Activated CD8-positive, alpha-beta T cell treated with anti-CD3 and anti-CD28 coated beads for 36 hours (primary cell): ENCODE measurements at regions not wholly inside any gene's neighbourhood (a gene's known extent, or its start where the extent isn't known, plus 50 kb on each side); places are given as distances from the start of the nearest gene placed in this dataset.

Experiments used
- ATAC-seq: fragments of 200-7000 bp; cut with Tn5 transposase; one replicate; pipeline ENCODE4 v1.10.0; 2021; ENCODE audit warnings: mild to moderate bottlenecking, moderate library complexity
- CTCF ChIA-PET: fragments of 350-600 bp; sonication (Branson Sonifier 250); formaldehyde crosslinking; loops from one replicate; lab custom pipeline; 2021; ENCODE audit warnings: antibody characterized with exemption; lab: Charles Lee
- POLR2A ChIA-PET: fragments of 350-600 bp; sonication (Branson Sonifier 250); formaldehyde crosslinking; loops from one replicate; lab custom pipeline; 2021; ENCODE audit warnings: antibody characterized with exemption; lab: Charles Lee
- DNase-seq: peaks from one replicate; pipeline ENCODE4 v3.0.0-alpha.2; 2020
- H3K27ac Mint-ChIP-seq: one replicate; pipeline ENCODE4 v1.8.0; 2021; ENCODE audit warnings: mild to moderate bottlenecking, mixed read lengths
- H3K27me3 Mint-ChIP-seq: one replicate; pipeline ENCODE4 v1.8.0; 2021; ENCODE audit warnings: mixed read lengths
- H3K36me3 Mint-ChIP-seq: one replicate; pipeline ENCODE4 v1.8.0; 2021; ENCODE audit warnings: low read depth, mixed read lengths
- H3K4me1 Mint-ChIP-seq: one replicate; pipeline ENCODE4 v1.8.0; 2021; ENCODE audit warnings: low read depth, mixed read lengths
- H3K4me3 Mint-ChIP-seq: one replicate; pipeline ENCODE4 v1.8.0; 2021; ENCODE audit warnings: mild to moderate bottlenecking, moderate library complexity, mixed read lengths
- H3K9me3 Mint-ChIP-seq: one replicate; pipeline ENCODE4 v1.8.0; 2021; ENCODE audit warnings: mixed read lengths
- CTCF ChIP-seq: fragments of 200-600 bp; IDR thresholded peaks from one replicate; pipeline ENCODE4 v1.8.0; 2022; ENCODE audit warnings: antibody characterized with exemption, mild to moderate bottlenecking
- intact Hi-C: fragments of 100-400 bp; cut with micrococcal nuclease; formaldehyde crosslinking; loops from one replicate; pipeline ENCODE4 v1.10.0; 2022

GRCh38 chr5:98282521-98282920, 490.9 kb upstream of the RGMB start:
- DNase-seq = no peak
- TF ChIP-seq CTCF = no peak
- Mint-ChIP-seq H3K27ac (no peak overlapping the region), H3K36me3 (no peaks in the 10 kb centered on the region), H3K4me1 (no peaks in the 10 kb centered on the region), H3K4me3 (no peak overlapping the region), H3K27me3 (peaks cover 1% of the 10 kb centered on the region), H3K9me3 (no peaks in the 10 kb centered on the region)
- intact Hi-C loops = no loop called here
- no peak for ATAC-seq
- ChIA-PET CTCF (no interaction called here), POLR2A (no interaction called here)

DNA sequence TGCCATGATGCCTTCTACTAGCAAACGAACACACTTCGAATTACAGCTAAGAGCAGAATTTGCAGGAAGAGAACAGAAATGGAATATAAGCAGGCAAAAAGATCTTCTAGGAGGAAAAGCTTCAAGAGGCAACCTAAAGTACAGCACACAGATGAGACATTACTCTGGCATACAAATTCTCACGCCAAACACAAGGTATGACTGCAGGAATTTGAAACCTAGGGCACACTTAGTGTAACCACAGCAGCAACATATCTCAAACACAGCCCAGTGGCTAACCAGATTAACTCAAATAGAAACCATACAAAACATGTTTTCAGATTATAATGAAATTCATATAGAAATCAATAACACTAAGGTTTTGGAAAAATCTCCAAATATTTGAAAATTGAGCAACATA, 481.0 kb upstream of the RGMB start:
- H3K27me3 Mint-ChIP-seq = no peaks in the 10 kb centered on the region
- no peaks in the 10 kb centered on the region for H3K4me1 Mint-ChIP-seq
- ChIA-PET POLR2A (no interaction called here), CTCF (no interaction called here)
- no peak for TF ChIP-seq CTCF
- H3K27ac Mint-ChIP-seq = no peak overlapping the region
- DNase-seq (no peak), ATAC-seq (no peak)
- H3K36me3 Mint-ChIP-seq = no peaks in the 10 kb centered on the region
- no peak overlapping the region for H3K4me3 Mint-ChIP-seq
- H3K9me3 Mint-ChIP-seq = no peaks in the 10 kb centered on the region
- intact Hi-C loops = no loop called here

- no peaks in the 10 kb centered on the region for H3K9me3 Mint-ChIP-seq
- H3K36me3 Mint-ChIP-seq = no peaks in the 10 kb centered on the region
- ATAC-seq (no peak), DNase-seq (no peak)
- ChIA-PET CTCF (no interaction called here), POLR2A (no interaction called here)
- no peak overlapping the region for H3K27ac Mint-ChIP-seq
- no peak for TF ChIP-seq CTCF
- H3K4me3 Mint-ChIP-seq = no peak overlapping the region
- H3K4me1 Mint-ChIP-seq = no peaks in the 10 kb centered on the region
- no peaks in the 10 kb centered on the region for H3K27me3 Mint-ChIP-seq
- intact Hi-C loops = no loop called here
Measured at GRCh38 chr5:98296426-98296825, 477.0 kb upstream of the RGMB start.

DNA sequence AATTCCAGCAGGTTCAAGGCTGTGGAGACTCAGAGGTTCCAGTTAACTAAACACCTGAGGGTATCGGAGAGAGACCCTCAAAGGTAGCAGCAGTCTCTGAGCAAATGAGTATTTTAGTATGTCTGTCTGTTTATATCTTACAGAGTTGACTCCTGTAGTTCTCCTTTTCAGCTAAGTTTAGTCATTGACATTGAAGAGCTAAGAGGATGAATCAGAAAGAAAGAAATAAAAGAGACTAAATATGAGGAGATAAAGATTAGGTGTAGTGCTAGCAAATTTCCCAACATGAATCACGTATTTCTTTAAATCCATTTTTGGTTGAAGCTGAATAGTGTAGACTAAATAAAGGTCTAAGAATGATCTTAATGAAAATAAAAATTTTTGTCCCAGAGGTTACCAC, 474.0 kb upstream of the RGMB start:
- Mint-ChIP-seq H3K4me3 (no peak overlapping the region), H3K9me3 (no peaks in the 10 kb centered on the region), H3K36me3 (no peaks in the 10 kb centered on the region), H3K4me1 (no peaks in the 10 kb centered on the region), H3K27me3 (no peaks in the 10 kb centered on the region), H3K27ac (no peak overlapping the region)
- POLR2A ChIA-PET = no interaction called here
- ATAC-seq (no peak), DNase-seq (no peak)
- intact Hi-C loops = no loop called here
- no peak for TF ChIP-seq CTCF
- CTCF ChIA-PET = no interaction called here

DNA sequence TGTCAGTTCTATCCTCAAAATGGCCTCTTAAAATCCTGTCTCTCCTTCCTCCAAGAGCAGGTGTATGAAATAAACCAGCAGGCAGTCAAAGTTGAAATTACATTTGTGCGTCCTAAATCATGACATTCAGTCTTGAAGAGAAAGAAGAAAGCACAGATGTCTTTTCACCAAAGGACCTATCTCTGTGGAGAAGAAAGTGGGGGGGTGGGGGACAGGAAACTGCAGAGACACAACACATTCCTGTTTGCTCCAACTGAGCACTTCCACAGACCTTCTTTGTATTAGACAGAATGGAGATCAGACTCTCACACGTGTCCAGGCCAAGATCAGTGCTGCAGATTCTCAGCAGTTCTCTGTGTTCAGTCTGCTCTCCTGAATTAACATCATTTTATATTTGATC, 471.9 kb upstream of the RGMB start:
- POLR2A ChIA-PET = no interaction called here
- ATAC-seq = no peak
- CTCF ChIA-PET = no interaction called here
- Mint-ChIP-seq H3K4me1 (no peaks in the 10 kb centered on the region), H3K36me3 (no peaks in the 10 kb centered on the region), H3K4me3 (no peak overlapping the region), H3K27me3 (no peaks in the 10 kb centered on the region), H3K27ac (no peak overlapping the region), H3K9me3 (no peaks in the 10 kb centered on the region)
- TF ChIP-seq CTCF = no peak
- no peak for DNase-seq
- intact Hi-C loops = no loop called here
